GM23338 (cell line): ENCODE measurements at regions not wholly inside any gene's neighbourhood (a gene's known extent, or its start where the extent isn't known, plus 50 kb on each side); places are given as distances from the start of the nearest gene placed in this dataset.

Source experiments
- ATAC-seq: fragments of 200-7000 bp; cut with Tn5 transposase; 3 replicates; pipeline ENCODE4 v1.9.1; 2020
- DNase-seq: peaks from one replicate; pipeline ENCODE4 v3.0.0-alpha.2; 2015; ENCODE audit warnings: low spot score
- H2AFZ ChIP-seq: fragments of 200-600 bp; sonication (generic); 2 replicates; pipeline ENCODE4 v1.8.0; 2016; ENCODE audit warnings: antibody characterized with exemption, mild to moderate bottlenecking, moderate library complexity
- H3F3A ChIP-seq: fragments of 200-600 bp; sonication (generic); replicated peaks from 2 replicates; pipeline ENCODE4 v1.8.0; 2017; ENCODE audit warnings: antibody characterized with exemption, mixed run types, low read depth
- H3K27ac ChIP-seq: fragments of 200-600 bp; sonication (generic); 2 replicates; pipeline ENCODE4 v1.6.1; 2016; ENCODE audit warnings: low read depth
- H3K27me3 ChIP-seq: fragments of 200-600 bp; sonication (generic); 2 replicates; pipeline ENCODE4 v1.8.0; 2016; ENCODE audit warnings: mild to moderate bottlenecking, mixed run types, moderate library complexity; ENCODE audit not compliant: insufficient read depth
- H3K36me3 ChIP-seq: fragments of 200-600 bp; sonication (generic); 2 replicates; pipeline ENCODE4 v1.8.0; 2016; ENCODE audit warnings: mild to moderate bottlenecking; ENCODE audit not compliant: insufficient read depth
- H3K4me1 ChIP-seq: fragments of 200-600 bp; sonication (generic); 2 replicates; pipeline ENCODE4 v1.8.0; 2016; ENCODE audit warnings: mild to moderate bottlenecking, moderate library complexity; ENCODE audit not compliant: insufficient read depth
- H3K4me2 ChIP-seq: fragments of 200-600 bp; sonication (generic); 2 replicates; pipeline ENCODE4 v1.7.1; 2017; ENCODE audit warnings: mixed run types
- H3K4me3 ChIP-seq: fragments of 200-600 bp; sonication (generic); 2 replicates; pipeline ENCODE4 v1.6.1; 2016; ENCODE audit warnings: mixed run types
- H3K79me2 ChIP-seq: fragments of 200-600 bp; sonication (generic); replicated peaks from 2 replicates; pipeline ENCODE4 v1.8.0; 2017; ENCODE audit warnings: mild to moderate bottlenecking; ENCODE audit not compliant: insufficient read depth
- H3K9me2 ChIP-seq: fragments of 200-600 bp; sonication (generic); 2 replicates; pipeline ENCODE4 v1.8.0; 2017; ENCODE audit not compliant: insufficient read depth
- H4K20me1 ChIP-seq: fragments of 200-600 bp; sonication (generic); replicated peaks from 2 replicates; pipeline ENCODE4 v1.8.0; 2017; ENCODE audit warnings: mild to moderate bottlenecking; ENCODE audit not compliant: insufficient read depth
- H3K27ac Mint-ChIP-seq: 2 replicates; pipeline ENCODE4 v1.8.0; 2020; ENCODE audit warnings: inconsistent platforms, mild to moderate bottlenecking, moderate library complexity, mixed read lengths
- H3K27me3 Mint-ChIP-seq: 3 replicates; pipeline ENCODE4 v1.8.0; 2022; ENCODE audit warnings: low read depth, mild to moderate bottlenecking, moderate library complexity, mixed read lengths, inconsistent platforms; ENCODE audit not compliant: insufficient read depth, poor library complexity
- H3K36me3 Mint-ChIP-seq: 3 replicates; pipeline ENCODE4 v1.8.0; 2021; ENCODE audit warnings: low read depth, mild to moderate bottlenecking, inconsistent platforms, moderate library complexity, mixed read lengths
- H3K4me1 Mint-ChIP-seq: 3 replicates; pipeline ENCODE4 v1.8.0; 2020; ENCODE audit warnings: mild to moderate bottlenecking, inconsistent platforms, mixed read lengths
- H3K4me3 Mint-ChIP-seq: 3 replicates; pipeline ENCODE4 v1.8.0; 2021; ENCODE audit warnings: moderate library complexity, mild to moderate bottlenecking, inconsistent platforms, mixed read lengths
- H3K9me3 Mint-ChIP-seq: 3 replicates; pipeline ENCODE4 v1.8.0; 2020; ENCODE audit warnings: moderate library complexity, mild to moderate bottlenecking, inconsistent platforms, mixed read lengths
- EZH2 ChIP-seq: fragments of 200-600 bp; sonication (generic); IDR thresholded peaks from one replicate; pipeline ENCODE4 v1.8.0; 2017; ENCODE audit warnings: antibody characterized with exemption, mild to moderate bottlenecking, low read depth; ENCODE audit not compliant: unreplicated experiment
- EZH2phosphoT487 ChIP-seq: fragments of 200-600 bp; sonication (generic); IDR thresholded peaks from one replicate; pipeline ENCODE4 v1.8.1; 2018; ENCODE audit warnings: antibody characterized with exemption; ENCODE audit not compliant: unreplicated experiment
- NANOG ChIP-seq: IDR thresholded peaks from 2 replicates; pipeline ENCODE4 v1.6.1; 2016; ENCODE audit warnings: antibody characterized with exemption, borderline replicate concordance
- POLR2AphosphoS5 ChIP-seq: IDR thresholded peaks from 2 replicates; pipeline ENCODE4 v1.6.1; 2016; ENCODE audit warnings: antibody characterized with exemption, low read depth
- ZNF114 ChIP-seq: fragments of 250-450 bp; sonication (Bioruptor Pico); IDR thresholded peaks from 2 replicates; pipeline ENCODE4 v1.5.0; 2020; ENCODE audit warnings: mild to moderate bottlenecking, moderate library complexity
- TF ChIP-seq, protein P1 (sequence below): IDR thresholded peaks from 2 replicates; pipeline ENCODE4 v1.6.1; 2016; ENCODE audit warnings: antibody characterized with exemption
- TF ChIP-seq, protein P2 (sequence below): IDR thresholded peaks from one replicate; pipeline ENCODE4 v1.6.1; 2018; ENCODE audit warnings: antibody characterized with exemption; ENCODE audit not compliant: unreplicated experiment
- TF ChIP-seq, protein P3 (sequence below), 2 experiments: fragments of 200-600 bp in 1 of 2; sonication (generic) in 1 of 2; conservative IDR thresholded peaks; 2 replicates each; pipeline versions ENCODE4 v1.5.1 to v1.6.1; 2016 to 2017; ENCODE audit warnings: antibody characterized with exemption in 2 of 2, low read depth in 2 of 2, mild to moderate bottlenecking in 2 of 2, moderate library complexity in 1 of 2

DNA sequence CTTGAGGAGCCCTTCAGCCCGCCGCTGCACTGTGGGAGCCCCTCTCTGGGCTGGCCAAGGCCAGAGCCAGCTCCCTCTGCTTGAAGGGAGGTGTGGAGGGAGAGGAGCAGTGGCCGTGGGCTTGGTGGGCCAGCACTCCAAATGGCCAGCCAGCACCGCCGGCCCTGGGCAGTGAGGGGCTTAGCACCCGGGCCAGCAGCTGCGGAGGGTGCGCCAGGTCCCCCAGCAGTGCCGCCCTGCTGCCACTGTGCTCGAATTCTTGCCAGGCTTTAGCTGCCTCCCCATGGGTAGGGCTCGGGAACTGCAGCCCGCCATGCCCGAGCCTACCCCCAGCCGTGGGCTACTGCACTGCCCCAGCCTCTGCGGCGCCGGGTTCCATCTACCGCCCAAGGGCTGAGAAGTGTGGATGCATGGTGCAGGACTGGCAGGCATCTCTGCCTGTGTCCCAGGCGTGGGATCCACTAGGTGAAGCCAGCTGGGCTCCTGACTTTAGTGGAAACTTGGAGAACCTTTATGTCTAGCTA is 82.7 kb downstream of the KCNA4 start:
- no peaks in the 10 kb centered on the region for H3K4me1 ChIP-seq
- no peak for TF ChIP-seq EZH2phosphoT487
- TF ChIP-seq, protein P1, sequence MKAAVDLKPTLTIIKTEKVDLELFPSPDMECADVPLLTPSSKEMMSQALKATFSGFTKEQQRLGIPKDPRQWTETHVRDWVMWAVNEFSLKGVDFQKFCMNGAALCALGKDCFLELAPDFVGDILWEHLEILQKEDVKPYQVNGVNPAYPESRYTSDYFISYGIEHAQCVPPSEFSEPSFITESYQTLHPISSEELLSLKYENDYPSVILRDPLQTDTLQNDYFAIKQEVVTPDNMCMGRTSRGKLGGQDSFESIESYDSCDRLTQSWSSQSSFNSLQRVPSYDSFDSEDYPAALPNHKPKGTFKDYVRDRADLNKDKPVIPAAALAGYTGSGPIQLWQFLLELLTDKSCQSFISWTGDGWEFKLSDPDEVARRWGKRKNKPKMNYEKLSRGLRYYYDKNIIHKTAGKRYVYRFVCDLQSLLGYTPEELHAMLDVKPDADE: no peak
- H2AFZ ChIP-seq: no peak overlapping the region
- ATAC-seq: no peak
- Mint-ChIP-seq H3K4me3 (no peak overlapping the region), H3K27ac (no peak overlapping the region), H3K4me1 (no peaks in the 10 kb centered on the region), H3K27me3 (no peaks in the 10 kb centered on the region), H3K36me3 (peaks cover 15% of the 10 kb centered on the region), H3K9me3 (peaks cover 32% of the 10 kb centered on the region)
- no peak for DNase-seq
- no peaks in the 10 kb centered on the region for H3F3A ChIP-seq
- H3K79me2 ChIP-seq: no peaks in the 10 kb centered on the region
- H3K4me3 ChIP-seq: no peak overlapping the region
- H3K4me2 ChIP-seq: no peak overlapping the region
- 0 out of 2 replicates have a peak, but pooled peaks cover 6% of the 10 kb centered on the region for H3K9me2 ChIP-seq
- H4K20me1 ChIP-seq: no peaks in the 10 kb centered on the region
- H3K36me3 ChIP-seq: no peaks in the 10 kb centered on the region
- no peak overlapping the region for H3K27ac ChIP-seq
- no peaks in the 10 kb centered on the region for H3K27me3 ChIP-seq

DNA sequence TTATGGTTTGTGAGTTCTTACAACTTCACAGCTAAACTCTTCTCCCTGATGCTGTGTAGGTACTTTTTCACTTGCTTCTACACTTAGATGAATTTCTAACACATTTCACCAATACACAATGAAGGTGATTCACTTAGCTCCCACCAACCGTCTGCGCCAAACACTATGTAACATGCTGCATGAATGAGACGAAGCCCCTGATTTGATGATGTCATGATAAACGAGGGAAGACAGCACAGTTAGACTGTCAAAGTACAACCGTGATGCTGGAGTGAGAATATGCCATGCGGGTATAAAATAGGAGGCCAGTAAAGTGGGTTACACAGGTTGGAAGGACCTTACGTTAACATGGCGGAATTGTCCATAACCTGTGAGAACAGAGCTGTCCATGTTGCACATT is 100.8 kb downstream of the KCNA4 start:
- 0 out of 2 replicates have a peak, but pooled peaks cover 4% of the 10 kb centered on the region for H3K9me2 ChIP-seq
- no peaks in the 10 kb centered on the region for H3K27me3 ChIP-seq
- H3K9me3 Mint-ChIP-seq: no peaks in the 10 kb centered on the region
- H3K4me3 ChIP-seq: no peak overlapping the region
- H3F3A ChIP-seq: no peaks in the 10 kb centered on the region
- H3K4me2 ChIP-seq: no peak overlapping the region
- H3K4me1 Mint-ChIP-seq: no peaks in the 10 kb centered on the region
- H3K27me3 Mint-ChIP-seq: no peaks in the 10 kb centered on the region
- H4K20me1 ChIP-seq: 0 out of 2 replicates have a peak, but pooled peaks cover 3% of the 10 kb centered on the region
- DNase-seq: no peak
- H3K27ac ChIP-seq: no peak overlapping the region
- H3K27ac Mint-ChIP-seq: no peak overlapping the region
- no peaks in the 10 kb centered on the region for H3K4me1 ChIP-seq
- no peak for ATAC-seq
- H3K79me2 ChIP-seq: no peaks in the 10 kb centered on the region
- H3K4me3 Mint-ChIP-seq: no peak overlapping the region
- H3K36me3 Mint-ChIP-seq: no peaks in the 10 kb centered on the region
- no peak overlapping the region for H2AFZ ChIP-seq
- no peaks in the 10 kb centered on the region for H3K36me3 ChIP-seq
- no peak for TF ChIP-seq POLR2AphosphoS5
- TF ChIP-seq NANOG: no peak
- TF ChIP-seq, protein P2, sequence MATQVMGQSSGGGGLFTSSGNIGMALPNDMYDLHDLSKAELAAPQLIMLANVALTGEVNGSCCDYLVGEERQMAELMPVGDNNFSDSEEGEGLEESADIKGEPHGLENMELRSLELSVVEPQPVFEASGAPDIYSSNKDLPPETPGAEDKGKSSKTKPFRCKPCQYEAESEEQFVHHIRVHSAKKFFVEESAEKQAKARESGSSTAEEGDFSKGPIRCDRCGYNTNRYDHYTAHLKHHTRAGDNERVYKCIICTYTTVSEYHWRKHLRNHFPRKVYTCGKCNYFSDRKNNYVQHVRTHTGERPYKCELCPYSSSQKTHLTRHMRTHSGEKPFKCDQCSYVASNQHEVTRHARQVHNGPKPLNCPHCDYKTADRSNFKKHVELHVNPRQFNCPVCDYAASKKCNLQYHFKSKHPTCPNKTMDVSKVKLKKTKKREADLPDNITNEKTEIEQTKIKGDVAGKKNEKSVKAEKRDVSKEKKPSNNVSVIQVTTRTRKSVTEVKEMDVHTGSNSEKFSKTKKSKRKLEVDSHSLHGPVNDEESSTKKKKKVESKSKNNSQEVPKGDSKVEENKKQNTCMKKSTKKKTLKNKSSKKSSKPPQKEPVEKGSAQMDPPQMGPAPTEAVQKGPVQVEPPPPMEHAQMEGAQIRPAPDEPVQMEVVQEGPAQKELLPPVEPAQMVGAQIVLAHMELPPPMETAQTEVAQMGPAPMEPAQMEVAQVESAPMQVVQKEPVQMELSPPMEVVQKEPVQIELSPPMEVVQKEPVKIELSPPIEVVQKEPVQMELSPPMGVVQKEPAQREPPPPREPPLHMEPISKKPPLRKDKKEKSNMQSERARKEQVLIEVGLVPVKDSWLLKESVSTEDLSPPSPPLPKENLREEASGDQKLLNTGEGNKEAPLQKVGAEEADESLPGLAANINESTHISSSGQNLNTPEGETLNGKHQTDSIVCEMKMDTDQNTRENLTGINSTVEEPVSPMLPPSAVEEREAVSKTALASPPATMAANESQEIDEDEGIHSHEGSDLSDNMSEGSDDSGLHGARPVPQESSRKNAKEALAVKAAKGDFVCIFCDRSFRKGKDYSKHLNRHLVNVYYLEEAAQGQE: no peak
- no peak for TF ChIP-seq EZH2
- TF ChIP-seq ZNF114 (CRISPR knock-in tag): no peak
- TF ChIP-seq, protein P3, sequence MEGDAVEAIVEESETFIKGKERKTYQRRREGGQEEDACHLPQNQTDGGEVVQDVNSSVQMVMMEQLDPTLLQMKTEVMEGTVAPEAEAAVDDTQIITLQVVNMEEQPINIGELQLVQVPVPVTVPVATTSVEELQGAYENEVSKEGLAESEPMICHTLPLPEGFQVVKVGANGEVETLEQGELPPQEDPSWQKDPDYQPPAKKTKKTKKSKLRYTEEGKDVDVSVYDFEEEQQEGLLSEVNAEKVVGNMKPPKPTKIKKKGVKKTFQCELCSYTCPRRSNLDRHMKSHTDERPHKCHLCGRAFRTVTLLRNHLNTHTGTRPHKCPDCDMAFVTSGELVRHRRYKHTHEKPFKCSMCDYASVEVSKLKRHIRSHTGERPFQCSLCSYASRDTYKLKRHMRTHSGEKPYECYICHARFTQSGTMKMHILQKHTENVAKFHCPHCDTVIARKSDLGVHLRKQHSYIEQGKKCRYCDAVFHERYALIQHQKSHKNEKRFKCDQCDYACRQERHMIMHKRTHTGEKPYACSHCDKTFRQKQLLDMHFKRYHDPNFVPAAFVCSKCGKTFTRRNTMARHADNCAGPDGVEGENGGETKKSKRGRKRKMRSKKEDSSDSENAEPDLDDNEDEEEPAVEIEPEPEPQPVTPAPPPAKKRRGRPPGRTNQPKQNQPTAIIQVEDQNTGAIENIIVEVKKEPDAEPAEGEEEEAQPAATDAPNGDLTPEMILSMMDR (conservative IDR thresholded peaks at IDR 0.05; ENCODE audit: low read depth in 2 of 2): no peak
- TF ChIP-seq, protein P1: no peak
